GM23248 (cell line): ENCODE measurements at regions not wholly inside any gene's neighbourhood (a gene's known extent, or its start where the extent isn't known, plus 50 kb on each side); places are given as distances from the start of the nearest gene placed in this dataset.

ENCODE experiments used
- DNase-seq: peaks from one replicate; pipeline ENCODE4 v3.0.0-alpha.2; 2015
- H2AFZ ChIP-seq: fragments of 200-600 bp; sonication (generic); 2 replicates; pipeline ENCODE4 v1.6.1; 2016; ENCODE audit warnings: antibody characterized with exemption
- H3F3A ChIP-seq: fragments of 200-600 bp; sonication (generic); 2 replicates; pipeline ENCODE4 v1.6.1; 2016; ENCODE audit warnings: mild to moderate bottlenecking, antibody characterized with exemption, mixed run types; ENCODE audit not compliant: insufficient read depth
- H3K27ac ChIP-seq: fragments of 200-600 bp; sonication (generic); 2 replicates; pipeline ENCODE4 v1.5.1; 2016; ENCODE audit warnings: mild to moderate bottlenecking
- H3K27me3 ChIP-seq: fragments of 200-600 bp; sonication (generic); replicated peaks from 2 replicates; pipeline ENCODE4 v1.6.1; 2016; ENCODE audit warnings: mild to moderate bottlenecking; ENCODE audit not compliant: insufficient read depth
- H3K36me3 ChIP-seq: fragments of 200-600 bp; sonication (generic); 2 replicates; pipeline ENCODE4 v1.6.1; 2016; ENCODE audit warnings: low read depth, mild to moderate bottlenecking
- H3K4me1 ChIP-seq: fragments of 200-600 bp; sonication (generic); 2 replicates; pipeline ENCODE4 v1.6.1; 2016; ENCODE audit warnings: mild to moderate bottlenecking; ENCODE audit not compliant: insufficient read depth
- H3K4me2 ChIP-seq: fragments of 200-600 bp; sonication (generic); one replicate; pipeline ENCODE4 v1.6.1; 2016; ENCODE audit warnings: mild to moderate bottlenecking; ENCODE audit not compliant: unreplicated experiment
- H3K4me3 ChIP-seq: fragments of 200-600 bp; sonication (generic); 2 replicates; pipeline ENCODE4 v1.5.1; 2016; ENCODE audit warnings: mild to moderate bottlenecking
- H3K79me2 ChIP-seq: fragments of 200-600 bp; sonication (generic); 2 replicates; pipeline ENCODE4 v1.6.1; 2016; ENCODE audit warnings: mild to moderate bottlenecking; ENCODE audit not compliant: insufficient read depth
- H3K9ac ChIP-seq: fragments of 200-600 bp; sonication (generic); 2 replicates; pipeline ENCODE4 v1.6.1; 2016; ENCODE audit warnings: mild to moderate bottlenecking
- H3K9me2 ChIP-seq: fragments of 200-600 bp; sonication (generic); 2 replicates; pipeline ENCODE4 v1.6.1; 2016; ENCODE audit warnings: mixed run types, mild to moderate bottlenecking, moderate library complexity; ENCODE audit not compliant: insufficient read depth
- H3K9me3 ChIP-seq: fragments of 200-600 bp; sonication (generic); one replicate; pipeline ENCODE4 v1.6.1; 2017; ENCODE audit warnings: low read depth
- H4K20me1 ChIP-seq: fragments of 200-600 bp; sonication (generic); 2 replicates; pipeline ENCODE4 v1.6.0; 2016; ENCODE audit not compliant: insufficient read depth
- EZH2 ChIP-seq: fragments of 200-600 bp; sonication (generic); IDR thresholded peaks from 2 replicates; pipeline ENCODE4 v1.6.1; 2018; ENCODE audit warnings: antibody characterized with exemption, mild to moderate bottlenecking; ENCODE audit not compliant: insufficient read depth, poor library complexity, severe bottlenecking
- EZH2phosphoT487 ChIP-seq: fragments of 200-600 bp; sonication (generic); IDR thresholded peaks from 2 replicates; pipeline ENCODE4 v1.6.1; 2018; ENCODE audit warnings: antibody characterized with exemption, moderate library complexity, mild to moderate bottlenecking, low read depth; ENCODE audit not compliant: insufficient read depth
- WGBS, 2 experiments: methylation state at CpG; one replicate each; pipeline ENCODE4 v1.1.6; 2015 to 2017; ENCODE audit warnings: low lambda C conversion rate in 2 of 2, low coverage in 1 of 2; ENCODE audit errors: missing lambda C conversion rate in 2 of 2; 5-methylcytosine and 5-hydroxymethylcytosine counted together
- in situ Hi-C: fragments of 300-500 bp; cut with MboI; formaldehyde crosslinking; loops from 2 replicates; pipeline ENCODE4 v1.15.0; 2020

- Histone ChIP-seq H3K9me3 (no peaks in the 10 kb centered on the region), H3K9ac (no peak overlapping the region), H3K4me3 (no peak overlapping the region), H3K4me2 (no peak overlapping the region), H3K79me2 (no peaks in the 10 kb centered on the region), H3K27ac (no peak overlapping the region), H3F3A (no peaks in the 10 kb centered on the region), H3K4me1 (no peaks in the 10 kb centered on the region), H3K36me3 (no peaks in the 10 kb centered on the region), H3K27me3 (peaks cover 5% of the 10 kb centered on the region; the same call in 1 of the 2 replicates), H3K9me2 (no peaks in the 10 kb centered on the region), H4K20me1 (no peaks in the 10 kb centered on the region), H2AFZ (no peak overlapping the region)
- 63 to 68% methylated on average over 2 of the region's 2 CpGs for WGBS, 2 experiments
- no peak for DNase-seq
- TF ChIP-seq EZH2phosphoT487 (no peak), EZH2 (no peak)
- in situ Hi-C loops: no loop called here
Measured at GRCh38 chr22:44424359-44424682, 73.7 kb downstream of the RTL6 start.

- Histone ChIP-seq H3K4me3 (no peak overlapping the region), H3K9ac (no peak overlapping the region), H3K4me2 (no peak overlapping the region), H3K9me3 (no peaks in the 10 kb centered on the region), H3K36me3 (no peaks in the 10 kb centered on the region), H3K27ac (no peak overlapping the region), H2AFZ (no peak overlapping the region), H4K20me1 (no peaks in the 10 kb centered on the region), H3K9me2 (no peaks in the 10 kb centered on the region), H3F3A (no peaks in the 10 kb centered on the region), H3K4me1 (no peaks in the 10 kb centered on the region), H3K27me3 (peaks cover 5% of the 10 kb centered on the region; the same call in 1 of the 2 replicates), H3K79me2 (no peaks in the 10 kb centered on the region)
- WGBS, 2 experiments: 48 to 59% methylated on average over 12 to 14 of the region's 14 CpGs
- in situ Hi-C loops: no loop called here
- TF ChIP-seq EZH2 (no peak), EZH2phosphoT487 (no peak)
- DNase-seq: no peak
Measured at GRCh38 chr22:44423556-44424358, 74.3 kb downstream of the RTL6 start.

GRCh38 chr22:44422746-44423380 lies 75.2 kb downstream of the RTL6 start:
- in situ Hi-C loops: no loop called here
- no peaks in the 10 kb centered on the region for H4K20me1 ChIP-seq
- H2AFZ ChIP-seq: no peak overlapping the region
- H3F3A ChIP-seq: no peaks in the 10 kb centered on the region
- WGBS, 2 experiments: 71 to 73% methylated on average over 12 of the region's 12 CpGs
- H3K4me2 ChIP-seq: no peak overlapping the region
- no peaks in the 10 kb centered on the region for H3K79me2 ChIP-seq
- peaks cover 5% of the 10 kb centered on the region; the same call in 1 of the 2 replicates for H3K27me3 ChIP-seq
- no peak overlapping the region for H3K9ac ChIP-seq
- H3K4me1 ChIP-seq: no peaks in the 10 kb centered on the region
- DNase-seq: no peak
- H3K36me3 ChIP-seq: no peaks in the 10 kb centered on the region
- TF ChIP-seq EZH2phosphoT487 (no peak), EZH2 (no peak)
- no peaks in the 10 kb centered on the region for H3K9me2 ChIP-seq
- H3K27ac ChIP-seq: no peak overlapping the region
- H3K4me3 ChIP-seq: no peak overlapping the region
- no peaks in the 10 kb centered on the region for H3K9me3 ChIP-seq

GRCh38 chr22:44419429-44419828 lies 78.6 kb downstream of the RTL6 start:
- no peaks in the 10 kb centered on the region for H3K79me2 ChIP-seq

More at GRCh38 chr22:44419429-44419828, 78.6 kb downstream of the RTL6 start:
- no peak for DNase-seq
- Histone ChIP-seq H3K4me2 (no peak overlapping the region), H3K4me3 (no peak overlapping the region), H3K27ac (no peak overlapping the region), H3F3A (no peaks in the 10 kb centered on the region), H4K20me1 (no peaks in the 10 kb centered on the region), H3K36me3 (no peaks in the 10 kb centered on the region), H3K9ac (no peak overlapping the region), H3K9me3 (no peaks in the 10 kb centered on the region), H3K4me1 (no peaks in the 10 kb centered on the region), H2AFZ (no peak overlapping the region), H3K9me2 (no peaks in the 10 kb centered on the region), H3K27me3 (peaks cover 20% of the 10 kb centered on the region; the same call in 1 of the 2 replicates)
- TF ChIP-seq EZH2 (no peak), EZH2phosphoT487 (no peak)
- 0 to 10% methylated on average over 1 of the region's 1 CpG for WGBS, 2 experiments
- in situ Hi-C loops: no loop called here
